Body of pancreas (tissue), 4 donors: ENCODE measurements at regions not wholly inside any gene's neighbourhood (a gene's known extent, or its start where the extent isn't known, plus 50 kb on each side); places are given as distances from the start of the nearest gene placed in this dataset.

Source experiments
- POLR2A ChIP-seq, 3 donors: fragments of 450-650 bp; IDR thresholded peaks; one replicate each; pipeline ENCODE4 v1.6.1; 2016; ENCODE audit warnings: antibody characterized with exemption in 3 of 3, mild to moderate bottlenecking in 2 of 3
- TF ChIP-seq, protein P1 (sequence below), 7 experiments: fragments of 450-650 bp in 4 of 7; fragments of 200-600 bp in 3 of 7; sonication (generic) in 3 of 7; IDR thresholded peaks; one replicate each; pipeline ENCODE4 v1.5.1; 2016 to 2019; ENCODE audit warnings: antibody characterized with exemption in 7 of 7

- TF ChIP-seq POLR2A (IDR thresholded peaks at IDR 0.05), result no peak
- TF ChIP-seq, protein P1, sequence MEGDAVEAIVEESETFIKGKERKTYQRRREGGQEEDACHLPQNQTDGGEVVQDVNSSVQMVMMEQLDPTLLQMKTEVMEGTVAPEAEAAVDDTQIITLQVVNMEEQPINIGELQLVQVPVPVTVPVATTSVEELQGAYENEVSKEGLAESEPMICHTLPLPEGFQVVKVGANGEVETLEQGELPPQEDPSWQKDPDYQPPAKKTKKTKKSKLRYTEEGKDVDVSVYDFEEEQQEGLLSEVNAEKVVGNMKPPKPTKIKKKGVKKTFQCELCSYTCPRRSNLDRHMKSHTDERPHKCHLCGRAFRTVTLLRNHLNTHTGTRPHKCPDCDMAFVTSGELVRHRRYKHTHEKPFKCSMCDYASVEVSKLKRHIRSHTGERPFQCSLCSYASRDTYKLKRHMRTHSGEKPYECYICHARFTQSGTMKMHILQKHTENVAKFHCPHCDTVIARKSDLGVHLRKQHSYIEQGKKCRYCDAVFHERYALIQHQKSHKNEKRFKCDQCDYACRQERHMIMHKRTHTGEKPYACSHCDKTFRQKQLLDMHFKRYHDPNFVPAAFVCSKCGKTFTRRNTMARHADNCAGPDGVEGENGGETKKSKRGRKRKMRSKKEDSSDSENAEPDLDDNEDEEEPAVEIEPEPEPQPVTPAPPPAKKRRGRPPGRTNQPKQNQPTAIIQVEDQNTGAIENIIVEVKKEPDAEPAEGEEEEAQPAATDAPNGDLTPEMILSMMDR (IDR thresholded peaks at IDR 0.05), result no peak
Observed at GRCh38 chr2:144695657-144696056, 175.7 kb upstream of the ZEB2 start.
